NB4 (cell line): ENCODE measurements at regions not wholly inside any gene's neighbourhood (a gene's known extent, or its start where the extent isn't known, plus 50 kb on each side); places are given as distances from the start of the nearest gene placed in this dataset.

Experiments used
- POLR2A ChIP-seq: IDR thresholded peaks from 2 replicates; pipeline ENCODE4 v1.6.1; 2011; ENCODE audit warnings: mild to moderate bottlenecking; ENCODE audit not compliant: insufficient read length; ENCODE audit errors: extremely low read depth
- TF ChIP-seq, protein P1 (sequence below): IDR thresholded peaks from one replicate; pipeline ENCODE4 v1.5.1; 2012; ENCODE audit warnings: low read depth, low read length
- TF ChIP-seq, protein P2 (sequence below): IDR thresholded peaks from 2 replicates; pipeline ENCODE4 v1.6.1; 2011; ENCODE audit warnings: low read depth, low read length

DNA sequence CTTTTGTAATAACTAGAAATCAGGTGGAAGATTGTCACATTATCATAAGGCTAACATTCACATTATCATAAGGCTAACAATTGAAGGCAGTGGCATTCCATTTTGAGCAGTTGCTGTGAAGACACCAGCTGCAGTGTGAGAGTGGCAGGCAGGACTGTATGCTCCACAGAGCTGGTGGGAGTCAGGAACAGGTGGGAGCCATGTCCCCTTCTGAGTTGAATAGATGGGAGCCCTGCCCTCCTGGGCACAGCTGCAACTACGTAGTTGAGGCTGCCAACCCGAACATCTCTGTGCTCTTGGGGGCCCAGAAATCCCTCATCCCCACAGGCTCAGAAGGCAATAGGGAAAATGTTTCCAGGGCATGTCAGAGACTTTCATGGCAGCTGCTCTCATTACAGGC lies 1627.6 kb downstream of the SI start:
- TF ChIP-seq, protein P1, sequence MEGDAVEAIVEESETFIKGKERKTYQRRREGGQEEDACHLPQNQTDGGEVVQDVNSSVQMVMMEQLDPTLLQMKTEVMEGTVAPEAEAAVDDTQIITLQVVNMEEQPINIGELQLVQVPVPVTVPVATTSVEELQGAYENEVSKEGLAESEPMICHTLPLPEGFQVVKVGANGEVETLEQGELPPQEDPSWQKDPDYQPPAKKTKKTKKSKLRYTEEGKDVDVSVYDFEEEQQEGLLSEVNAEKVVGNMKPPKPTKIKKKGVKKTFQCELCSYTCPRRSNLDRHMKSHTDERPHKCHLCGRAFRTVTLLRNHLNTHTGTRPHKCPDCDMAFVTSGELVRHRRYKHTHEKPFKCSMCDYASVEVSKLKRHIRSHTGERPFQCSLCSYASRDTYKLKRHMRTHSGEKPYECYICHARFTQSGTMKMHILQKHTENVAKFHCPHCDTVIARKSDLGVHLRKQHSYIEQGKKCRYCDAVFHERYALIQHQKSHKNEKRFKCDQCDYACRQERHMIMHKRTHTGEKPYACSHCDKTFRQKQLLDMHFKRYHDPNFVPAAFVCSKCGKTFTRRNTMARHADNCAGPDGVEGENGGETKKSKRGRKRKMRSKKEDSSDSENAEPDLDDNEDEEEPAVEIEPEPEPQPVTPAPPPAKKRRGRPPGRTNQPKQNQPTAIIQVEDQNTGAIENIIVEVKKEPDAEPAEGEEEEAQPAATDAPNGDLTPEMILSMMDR = no peak
- no peak for TF ChIP-seq POLR2A
- TF ChIP-seq, protein P2, sequence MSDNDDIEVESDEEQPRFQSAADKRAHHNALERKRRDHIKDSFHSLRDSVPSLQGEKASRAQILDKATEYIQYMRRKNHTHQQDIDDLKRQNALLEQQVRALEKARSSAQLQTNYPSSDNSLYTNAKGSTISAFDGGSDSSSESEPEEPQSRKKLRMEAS = no peak
